Middle frontal gyrus (tissue), 1 donor: ENCODE measurements at regions not wholly inside any gene's neighbourhood (a gene's known extent, or its start where the extent isn't known, plus 50 kb on each side); places are given as distances from the start of the nearest gene placed in this dataset.

Source experiments
- DNase-seq: peaks from one replicate; pipeline ENCODE4 v3.0.0-alpha.2; 2015; ENCODE audit warnings: low spot score; ENCODE audit errors: extremely low spot score

- no peak for DNase-seq
Observed at GRCh38 chr19:31705656-31706055, 356.4 kb upstream of the TSHZ3 start.

DNA sequence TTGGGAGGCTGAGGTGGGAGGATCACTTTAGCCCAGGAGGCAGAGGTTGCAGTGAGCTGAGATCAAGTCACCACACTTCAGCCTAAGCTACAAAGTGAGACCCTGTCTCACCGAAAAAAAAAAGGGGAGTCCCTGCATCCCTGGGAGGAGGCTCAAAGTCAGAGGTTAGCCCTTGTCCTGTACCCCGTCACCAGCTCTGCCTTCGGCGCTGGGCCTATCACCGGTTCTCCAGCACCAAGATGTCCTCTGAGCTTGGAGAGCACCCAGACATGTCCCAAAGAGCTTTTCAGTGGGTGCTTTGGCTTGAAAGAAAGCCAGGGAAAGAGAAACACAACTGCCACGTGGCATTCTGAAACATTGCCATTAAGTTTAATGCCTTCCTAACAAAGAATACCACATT lies 356.9 kb upstream of the TSHZ3 start:
- no peak for DNase-seq

- DNase-seq, result no peak
Observed at GRCh38 chr19:31706691-31707620, 357.7 kb upstream of the TSHZ3 start.

DNA sequence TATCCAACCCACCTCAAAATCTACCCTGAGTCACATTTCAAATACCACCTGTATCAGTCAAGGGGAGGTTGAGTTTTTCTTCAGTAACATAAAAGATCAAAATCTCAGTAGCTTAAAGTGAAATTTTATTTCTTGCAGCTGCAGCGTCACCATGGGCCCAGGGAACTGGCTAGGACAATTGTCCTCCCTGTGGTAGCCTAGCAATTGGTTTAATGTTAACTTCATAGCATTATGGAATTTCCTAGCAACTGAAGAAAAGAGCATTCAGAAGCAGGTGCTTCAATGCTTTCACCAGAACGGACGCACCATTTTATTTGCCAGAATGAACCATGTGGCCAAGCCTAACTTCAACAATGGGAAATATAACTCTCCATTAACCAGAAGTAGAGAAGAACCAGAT lies 359.3 kb upstream of the TSHZ3 start:
- DNase-seq, result no peak

DNA sequence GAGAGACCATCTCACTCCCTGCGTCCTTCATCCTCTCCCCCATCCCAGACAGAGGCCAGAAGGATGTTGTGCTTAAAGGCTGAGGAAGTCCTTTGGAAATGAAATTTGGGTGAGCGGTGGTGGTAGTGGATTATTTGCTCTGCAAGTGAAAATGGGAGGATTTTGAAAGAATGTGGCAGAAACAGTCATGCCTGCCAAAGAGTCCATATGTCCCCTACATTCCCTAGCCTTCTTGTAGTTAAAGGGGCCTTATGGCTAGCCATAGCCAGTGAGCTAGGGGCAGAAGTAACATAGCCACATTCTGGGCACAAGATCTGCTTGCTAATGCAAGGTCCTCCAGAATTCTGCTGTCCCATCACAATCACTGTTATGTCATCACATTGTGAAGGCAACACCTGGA lies 360.2 kb upstream of the TSHZ3 start:
- no peak for DNase-seq

DNA sequence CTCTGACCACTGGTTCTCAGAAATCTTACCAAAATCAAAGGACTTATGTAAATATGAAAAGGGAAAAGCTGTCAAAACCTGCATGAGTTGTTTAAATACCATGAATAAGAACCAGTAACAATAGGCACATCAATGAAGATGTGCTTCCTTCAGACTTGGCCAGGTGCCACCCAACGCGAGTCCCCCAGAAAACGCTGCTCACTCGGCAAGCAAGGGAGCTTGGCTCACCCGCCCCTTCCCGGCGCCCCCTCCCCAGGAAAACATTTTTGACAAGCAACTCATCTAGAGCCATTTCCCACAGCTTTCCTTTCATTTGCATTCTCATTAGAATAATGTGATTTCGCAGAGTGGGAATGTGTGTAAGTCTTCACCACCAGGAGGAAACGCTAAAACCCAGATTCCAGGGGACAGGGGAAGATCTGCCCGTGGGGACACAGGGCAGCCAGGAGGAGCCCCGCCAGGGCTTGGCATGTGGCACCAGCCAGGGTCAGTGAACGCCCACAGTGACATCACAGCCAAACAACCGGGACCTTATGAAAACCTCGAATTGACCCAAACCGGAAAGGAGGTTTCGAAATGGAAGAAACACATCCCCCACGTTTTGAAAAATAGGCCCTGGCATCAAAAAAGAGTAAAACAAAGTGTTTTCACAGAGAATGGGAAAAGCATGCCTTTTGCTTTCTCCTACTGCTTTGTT lies 366.2 kb upstream of the TSHZ3 start:
- DNase-seq, result no peak

GRCh38 chr19:31716826-31717225 lies 367.6 kb upstream of the TSHZ3 start:
- no peak for DNase-seq

DNA sequence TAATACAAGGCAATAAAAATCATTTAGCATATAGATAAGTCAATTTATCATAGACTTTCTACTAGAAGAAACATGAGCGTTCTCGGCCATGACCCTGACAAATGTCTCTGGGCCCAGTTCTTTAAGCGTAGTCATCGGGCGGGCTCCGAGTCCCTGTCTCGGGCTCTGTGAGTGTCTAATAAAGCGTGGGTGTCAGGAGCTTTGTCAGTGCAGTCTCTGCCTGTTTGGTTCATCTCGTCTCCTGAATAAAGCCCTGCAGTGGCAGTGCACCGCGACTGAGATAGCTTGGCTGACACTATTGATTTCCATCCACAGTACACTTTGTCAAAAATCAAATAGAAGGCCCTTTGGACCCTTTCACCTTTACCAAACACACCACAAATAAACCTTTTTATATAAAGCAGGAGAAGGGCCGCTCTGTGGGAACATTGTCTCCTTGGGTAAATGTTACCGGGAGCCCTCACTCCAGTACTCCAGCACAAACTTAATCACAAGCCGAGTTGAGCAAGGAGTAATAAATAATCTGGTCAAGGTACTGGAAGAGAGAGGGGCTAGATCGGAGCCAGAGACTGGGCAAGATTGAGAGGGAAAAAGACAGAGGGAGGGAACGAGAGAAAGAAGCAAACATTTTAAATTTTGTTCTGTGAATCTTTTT lies 368.2 kb upstream of the TSHZ3 start:
- DNase-seq, result no peak

DNA sequence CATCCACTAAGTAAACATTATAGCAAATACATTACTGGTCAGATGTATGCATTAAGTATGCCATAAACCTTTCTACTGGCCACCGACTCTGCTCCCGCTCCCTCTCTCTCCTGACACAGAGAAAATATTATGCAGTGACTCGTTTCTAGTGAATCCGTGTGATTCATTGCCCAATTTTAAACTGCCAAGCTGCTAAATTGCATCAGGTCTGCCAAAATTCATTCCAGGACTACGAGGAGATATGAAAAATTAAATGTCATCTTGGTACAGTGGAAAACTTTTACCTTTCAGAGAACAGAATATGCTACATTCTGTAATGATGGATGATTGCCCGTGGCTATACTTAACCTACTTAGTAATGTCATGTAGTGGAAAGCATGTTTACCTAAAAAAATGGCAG lies 368.8 kb upstream of the TSHZ3 start:
- DNase-seq, result peak; percentile 16

DNA sequence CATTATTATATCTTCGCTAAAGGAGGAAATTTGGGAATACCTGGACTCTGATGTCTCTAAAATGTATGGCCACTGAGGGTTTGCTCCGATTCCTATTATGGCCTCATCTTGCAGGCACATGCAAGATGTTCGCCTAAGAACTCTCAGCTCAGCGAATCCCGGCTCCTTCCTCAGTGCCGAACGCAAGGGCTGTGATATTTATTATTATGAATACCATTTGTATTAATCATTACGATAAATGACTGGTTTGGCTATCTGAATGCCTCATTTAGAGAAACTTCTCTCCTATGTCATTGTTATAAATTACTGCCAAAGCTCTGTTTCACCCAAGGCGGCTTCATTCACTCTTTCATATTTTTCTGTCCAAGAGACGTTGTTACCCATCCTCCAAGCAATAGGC lies 369.7 kb upstream of the TSHZ3 start:
- DNase-seq, result no peak

- no peak for DNase-seq
Observed at GRCh38 chr19:31723101-31723500, 373.9 kb upstream of the TSHZ3 start.

GRCh38 chr19:31725051-31725450 lies 375.8 kb upstream of the TSHZ3 start:
- DNase-seq, result no peak

GRCh38 chr19:31727536-31727935 lies 378.3 kb upstream of the TSHZ3 start:
- no peak for DNase-seq

DNA sequence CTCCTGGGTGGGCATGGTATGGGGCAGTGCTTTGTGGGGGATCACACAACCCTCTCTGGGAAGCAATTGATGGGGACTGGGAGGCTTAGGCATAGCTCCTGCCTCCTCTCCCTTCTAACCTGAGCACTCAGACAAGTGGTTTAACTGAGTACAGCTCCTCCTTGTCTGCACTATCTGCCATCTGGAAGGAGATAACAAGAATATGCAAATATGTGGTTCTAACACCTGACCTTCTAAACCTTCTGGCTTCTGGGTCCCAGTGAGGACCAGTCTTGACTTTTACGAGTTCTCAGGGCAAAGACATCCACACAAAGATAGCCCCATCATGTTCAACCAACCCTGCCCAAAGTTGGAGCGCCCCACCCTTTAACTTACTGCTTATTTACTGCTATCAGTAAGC lies 381.0 kb upstream of the TSHZ3 start:
- no peak for DNase-seq

DNA sequence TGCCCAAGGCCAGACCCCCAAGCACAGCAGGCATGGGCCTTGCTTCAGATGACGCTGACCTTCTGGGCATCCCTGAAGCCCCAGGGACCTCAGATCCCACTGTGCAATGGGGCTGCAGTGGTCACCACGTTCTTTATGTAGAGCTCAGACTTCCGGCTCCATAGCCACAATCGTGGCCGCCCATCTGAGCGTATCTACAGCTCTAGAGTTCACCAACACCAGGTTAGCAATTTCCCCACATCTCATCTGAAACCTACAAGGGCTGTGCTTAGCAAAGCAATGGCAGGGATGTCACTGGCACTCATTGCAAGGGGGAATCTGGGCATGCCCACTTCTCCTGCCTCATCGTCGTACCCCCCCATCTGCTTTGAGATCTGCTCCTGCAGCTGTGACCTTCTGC lies 384.4 kb upstream of the TSHZ3 start:
- no peak for DNase-seq

DNA sequence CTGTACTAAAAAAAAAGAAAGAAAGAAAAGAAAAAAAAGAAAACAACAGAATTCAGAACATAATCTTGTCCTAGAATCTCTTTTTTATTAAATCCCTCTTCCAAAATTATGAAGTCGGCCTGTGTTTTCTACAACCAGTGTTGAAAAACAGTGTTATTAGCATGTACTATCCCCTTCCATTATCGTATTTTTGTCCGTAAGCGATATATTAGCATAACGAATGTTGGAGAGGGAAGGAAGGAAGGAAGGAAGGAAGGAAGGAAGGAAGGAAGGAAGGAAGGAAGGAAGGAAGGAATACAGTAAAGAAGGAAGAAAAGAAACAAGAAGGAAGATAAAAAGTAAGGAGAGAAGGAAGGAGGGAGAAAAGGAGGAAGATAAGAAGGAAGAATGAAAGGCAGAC lies 393.0 kb upstream of the TSHZ3 start:
- DNase-seq, result no peak

DNA sequence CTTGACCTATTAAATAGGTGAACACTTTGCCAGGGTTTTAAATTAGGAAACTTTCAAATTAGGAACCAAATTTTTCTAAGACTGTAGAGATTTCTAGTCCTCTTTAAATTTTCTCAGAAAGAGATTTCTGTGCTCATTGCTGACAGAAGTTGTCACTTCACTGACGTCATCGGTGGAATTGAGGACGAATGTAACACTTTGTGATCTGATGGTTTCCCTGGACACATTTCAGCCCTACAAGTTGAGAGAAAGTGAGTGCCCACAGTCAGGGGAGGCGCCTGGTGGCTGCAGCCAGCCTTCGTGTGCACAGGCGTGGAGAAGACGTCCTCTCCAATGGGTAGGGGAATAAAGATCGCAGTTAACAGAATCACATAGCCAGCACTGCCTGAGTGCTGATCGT lies 396.5 kb upstream of the TSHZ3 start:
- no peak for DNase-seq

DNA sequence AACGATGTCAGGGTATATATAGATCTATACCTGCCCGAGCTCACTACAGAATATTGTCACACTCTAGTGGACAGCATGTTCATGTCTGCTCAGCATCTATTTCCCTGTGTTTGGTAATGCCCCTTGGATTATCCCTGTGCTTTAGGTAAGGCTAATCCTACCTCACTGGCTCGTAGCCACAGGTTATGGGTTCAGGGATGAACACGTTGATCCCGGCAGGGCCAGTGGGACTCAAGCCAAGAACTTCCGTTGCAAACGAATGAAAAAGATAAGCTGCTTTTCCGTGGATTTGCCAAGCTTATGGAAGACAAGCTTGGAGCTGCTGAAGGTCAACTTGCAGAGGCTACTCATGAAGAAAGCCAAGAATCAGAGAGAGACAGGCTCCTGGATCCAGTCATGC lies 400.0 kb upstream of the TSHZ3 start:
- no peak for DNase-seq

DNA sequence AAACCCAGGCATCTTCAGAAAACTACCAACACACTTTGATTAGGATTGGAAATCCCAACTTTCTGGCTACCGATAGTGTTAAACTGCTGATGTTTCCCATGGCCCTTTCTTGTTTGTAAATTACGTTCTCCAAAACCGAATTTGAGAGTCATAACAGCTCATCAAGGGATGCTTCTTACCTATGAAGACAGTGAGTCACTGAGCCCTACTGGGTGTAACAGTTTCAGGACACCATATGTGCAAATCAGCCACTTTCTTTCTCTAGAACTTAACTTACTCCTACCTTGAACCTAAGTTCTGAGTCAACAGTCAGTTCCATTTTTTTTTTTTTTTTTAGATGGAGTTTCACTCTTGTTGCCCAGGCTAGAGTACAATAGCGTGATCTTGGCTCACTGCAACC lies 410.1 kb upstream of the TSHZ3 start:
- no peak for DNase-seq

- DNase-seq, result no peak
Observed at GRCh38 chr19:31761281-31761913, 412.2 kb upstream of the TSHZ3 start.

- DNase-seq, result no peak
Observed at GRCh38 chr19:31770223-31770622, 421.0 kb upstream of the TSHZ3 start.

- DNase-seq, result no peak
Observed at GRCh38 chr19:31772915-31773314, 423.7 kb upstream of the TSHZ3 start.
